Thyroid gland (tissue), 4 donors: ENCODE measurements at regions not wholly inside any gene's neighbourhood (a gene's known extent, or its start where the extent isn't known, plus 50 kb on each side); places are given as distances from the start of the nearest gene placed in this dataset.

ENCODE experiments used
- POLR2A ChIP-seq, 2 donors: fragments of 450-650 bp; IDR thresholded peaks; one replicate each; pipeline ENCODE4 v1.6.1; 2017; ENCODE audit warnings: antibody characterized with exemption in 2 of 2, mild to moderate bottlenecking in 2 of 2, moderate library complexity in 1 of 2
- TF ChIP-seq, protein P1 (sequence below), 6 experiments: fragments of 200-600 bp in 3 of 6; fragments of 450-650 bp in 3 of 6; sonication (generic) in 3 of 6; IDR thresholded peaks; one replicate each; pipeline ENCODE4 v1.5.1; 2016 to 2019; ENCODE audit warnings: antibody characterized with exemption in 6 of 6, mild to moderate bottlenecking in 2 of 6, inconsistent platforms in 1 of 6, moderate library complexity in 1 of 6

DNA sequence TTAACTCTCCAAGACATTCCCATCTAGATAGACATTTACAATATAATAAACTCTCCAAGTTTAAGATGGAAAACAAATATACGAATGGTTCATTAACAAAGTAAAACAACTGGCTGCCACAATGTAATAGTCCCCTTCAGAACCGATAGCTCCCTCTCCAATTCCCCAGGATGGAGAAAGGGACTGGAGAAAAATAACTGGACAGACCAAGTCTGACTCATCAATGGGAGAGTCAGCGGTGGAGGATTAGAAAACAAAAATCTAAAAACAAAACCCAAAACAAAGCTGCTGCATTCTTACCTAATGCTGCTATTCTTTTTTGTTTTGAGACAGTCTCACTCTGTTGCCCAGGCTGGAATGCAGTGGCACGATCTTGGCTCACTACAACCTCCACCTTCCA is 468.1 kb downstream of the SHQ1 start:
- TF ChIP-seq POLR2A (IDR thresholded peaks at IDR 0.05): no peak
- TF ChIP-seq, protein P1, sequence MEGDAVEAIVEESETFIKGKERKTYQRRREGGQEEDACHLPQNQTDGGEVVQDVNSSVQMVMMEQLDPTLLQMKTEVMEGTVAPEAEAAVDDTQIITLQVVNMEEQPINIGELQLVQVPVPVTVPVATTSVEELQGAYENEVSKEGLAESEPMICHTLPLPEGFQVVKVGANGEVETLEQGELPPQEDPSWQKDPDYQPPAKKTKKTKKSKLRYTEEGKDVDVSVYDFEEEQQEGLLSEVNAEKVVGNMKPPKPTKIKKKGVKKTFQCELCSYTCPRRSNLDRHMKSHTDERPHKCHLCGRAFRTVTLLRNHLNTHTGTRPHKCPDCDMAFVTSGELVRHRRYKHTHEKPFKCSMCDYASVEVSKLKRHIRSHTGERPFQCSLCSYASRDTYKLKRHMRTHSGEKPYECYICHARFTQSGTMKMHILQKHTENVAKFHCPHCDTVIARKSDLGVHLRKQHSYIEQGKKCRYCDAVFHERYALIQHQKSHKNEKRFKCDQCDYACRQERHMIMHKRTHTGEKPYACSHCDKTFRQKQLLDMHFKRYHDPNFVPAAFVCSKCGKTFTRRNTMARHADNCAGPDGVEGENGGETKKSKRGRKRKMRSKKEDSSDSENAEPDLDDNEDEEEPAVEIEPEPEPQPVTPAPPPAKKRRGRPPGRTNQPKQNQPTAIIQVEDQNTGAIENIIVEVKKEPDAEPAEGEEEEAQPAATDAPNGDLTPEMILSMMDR (IDR thresholded peaks at IDR 0.05): no peak
